BE2C (cell line): ENCODE measurements at regions not wholly inside any gene's neighbourhood (a gene's known extent, or its start where the extent isn't known, plus 50 kb on each side); places are given as distances from the start of the nearest gene placed in this dataset.
A peak's percentile ranks its signal among the peaks of the same experiment; 100 is the strongest.

Source experiments
- DNase-seq: peaks from one replicate; pipeline ENCODE4 v3.0.0-alpha.2; 2020
- H3K27me3 ChIP-seq: fragments of 250-450 bp; sonication (Bioruptor Pico); 2 replicates; pipeline ENCODE4 v1.5.1; 2020; ENCODE audit warnings: mild to moderate bottlenecking
- H3K36me3 ChIP-seq: fragments of 250-450 bp; sonication (Bioruptor Pico); 2 replicates; pipeline ENCODE4 v1.5.1; 2020; ENCODE audit warnings: mild to moderate bottlenecking
- H3K4me1 ChIP-seq: fragments of 250-450 bp; sonication (Bioruptor Pico); 2 replicates; pipeline ENCODE4 v1.5.1; 2020
- H3K4me3 ChIP-seq: 2 replicates; pipeline ENCODE4 v1.5.1; 2011; ENCODE audit warnings: low read depth, low read length
- H3K9me3 ChIP-seq: fragments of 250-450 bp; sonication (Bioruptor Pico); 2 replicates; pipeline ENCODE4 v1.5.1; 2020
- CTCF ChIP-seq: IDR thresholded peaks from 2 replicates; pipeline ENCODE4 v1.5.1; 2012; ENCODE audit warnings: mild to moderate bottlenecking, low read depth, low read length

GRCh38 chr2:122028371-122029100, 273.1 kb downstream of the TSN start:
- H3K36me3 ChIP-seq = no peaks in the 10 kb centered on the region
- TF ChIP-seq CTCF = no peak
- H3K9me3 ChIP-seq = no peaks in the 10 kb centered on the region
- H3K27me3 ChIP-seq = no peaks in the 10 kb centered on the region
- H3K4me3 ChIP-seq = no peak overlapping the region
- no peaks in the 10 kb centered on the region for H3K4me1 ChIP-seq
- DNase-seq = no peak

DNA sequence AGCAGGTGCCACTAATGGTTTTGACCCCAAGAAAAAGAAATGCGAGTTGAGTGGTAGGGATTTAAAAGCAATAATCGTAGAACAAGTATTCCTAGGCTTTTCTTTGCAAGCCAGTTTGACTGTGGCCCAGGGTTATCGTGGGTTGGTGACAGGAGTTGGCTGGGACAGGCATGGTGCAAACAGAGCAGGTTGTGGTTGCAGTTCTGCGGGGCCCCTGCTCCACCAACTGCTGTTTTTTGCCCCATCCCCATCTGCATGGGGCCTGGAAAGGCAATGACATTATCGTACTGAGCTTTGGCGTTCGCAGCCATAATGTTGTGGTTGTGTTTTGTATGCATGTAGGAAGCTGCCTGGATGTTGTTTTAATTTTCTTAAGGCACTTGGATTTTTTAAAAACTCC, 274.0 kb downstream of the TSN start:
- Histone ChIP-seq H3K4me1 (no peaks in the 10 kb centered on the region), H3K27me3 (no peaks in the 10 kb centered on the region), H3K4me3 (no peak overlapping the region), H3K36me3 (no peaks in the 10 kb centered on the region), H3K9me3 (no peaks in the 10 kb centered on the region)
- DNase-seq = no peak
- TF ChIP-seq CTCF = no peak

GRCh38 chr2:122029945-122030344, 274.5 kb downstream of the TSN start:
- H3K4me3 ChIP-seq = no peak overlapping the region
- TF ChIP-seq CTCF = no peak
- DNase-seq = no peak
- no peaks in the 10 kb centered on the region for H3K27me3 ChIP-seq
- H3K36me3 ChIP-seq = no peaks in the 10 kb centered on the region
- no peaks in the 10 kb centered on the region for H3K9me3 ChIP-seq
- no peaks in the 10 kb centered on the region for H3K4me1 ChIP-seq

DNA sequence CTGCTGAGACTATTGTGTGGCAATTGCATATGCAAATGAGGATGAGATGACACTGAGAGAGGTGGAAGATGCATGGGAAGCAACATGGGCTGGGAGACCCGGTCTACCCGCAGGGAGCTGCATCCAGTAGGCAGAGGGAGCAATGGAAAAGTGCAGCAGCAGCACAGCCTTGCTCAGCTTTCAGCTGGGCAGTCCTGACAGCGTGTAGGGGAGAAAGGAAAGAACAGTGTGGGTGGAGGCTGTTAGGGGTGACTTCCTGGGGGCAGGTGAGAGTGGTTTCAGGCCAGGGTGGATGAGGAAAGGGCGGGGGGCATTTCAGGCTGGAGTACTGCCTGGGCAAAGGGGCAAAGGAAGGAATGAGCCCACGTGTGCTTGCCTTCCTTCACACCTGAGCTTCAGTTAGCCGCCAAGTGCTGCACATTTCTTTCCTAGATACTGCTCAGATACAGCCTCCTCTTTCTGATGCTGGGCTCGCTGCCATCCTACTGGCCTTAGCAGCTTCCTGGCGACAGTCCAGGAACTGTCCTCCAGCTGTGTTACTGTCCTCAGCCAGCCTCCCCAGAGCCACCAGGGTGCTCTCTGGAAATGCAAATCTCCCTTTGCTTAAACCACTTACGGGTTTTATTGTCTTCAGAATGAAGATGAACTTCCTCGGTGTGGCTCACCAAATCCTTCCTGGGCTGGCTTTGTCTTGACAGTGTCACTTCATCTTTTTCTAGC, 276.3 kb downstream of the TSN start:
- peak; percentile 28 for DNase-seq
- Histone ChIP-seq H3K9me3 (no peaks in the 10 kb centered on the region), H3K27me3 (no peaks in the 10 kb centered on the region), H3K36me3 (no peaks in the 10 kb centered on the region), H3K4me1 (no peaks in the 10 kb centered on the region), H3K4me3 (no peak overlapping the region)
- no peak for TF ChIP-seq CTCF

GRCh38 chr2:122032264-122032645, 276.8 kb downstream of the TSN start:
- H3K27me3 ChIP-seq = no peaks in the 10 kb centered on the region
- TF ChIP-seq CTCF = no peak
- no peaks in the 10 kb centered on the region for H3K36me3 ChIP-seq
- no peaks in the 10 kb centered on the region for H3K9me3 ChIP-seq
- no peak for DNase-seq
- H3K4me3 ChIP-seq = no peak overlapping the region
- no peaks in the 10 kb centered on the region for H3K4me1 ChIP-seq

DNA sequence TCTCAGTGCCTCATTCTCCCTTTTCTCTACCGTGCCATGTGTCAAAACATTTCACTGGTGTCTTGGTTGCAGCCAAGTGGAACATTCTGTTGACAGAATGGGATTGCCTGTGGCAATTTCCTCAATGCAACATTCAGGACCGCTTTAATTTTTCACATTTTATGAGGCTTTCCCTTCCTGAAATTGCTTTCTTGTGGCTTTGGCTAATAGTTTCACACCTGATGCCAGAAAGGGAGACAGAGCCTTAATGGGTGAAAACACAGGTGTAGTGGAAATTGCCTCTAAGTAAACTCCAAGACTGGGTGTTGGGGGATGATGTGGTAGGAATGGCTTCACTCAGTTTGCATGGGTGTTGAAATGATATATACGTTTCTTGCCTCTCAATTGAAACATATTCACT, 278.3 kb downstream of the TSN start:
- TF ChIP-seq CTCF = no peak
- no peak for DNase-seq
- Histone ChIP-seq H3K9me3 (no peaks in the 10 kb centered on the region), H3K4me1 (no peaks in the 10 kb centered on the region), H3K36me3 (no peaks in the 10 kb centered on the region), H3K4me3 (no peak overlapping the region), H3K27me3 (no peaks in the 10 kb centered on the region)
